GM12878 (cell line): ENCODE measurements at regions not wholly inside any gene's neighbourhood (a gene's known extent, or its start where the extent isn't known, plus 50 kb on each side); places are given as distances from the start of the nearest gene placed in this dataset.

Experiments used
- BHLHE40 ChIP-seq, 2 experiments: fragments of 450-650 bp in 1 of 2; IDR thresholded peaks; 2 replicates each; pipeline ENCODE4 v1.6.1; 2011 to 2017; ENCODE audit warnings: low read depth in 2 of 2, borderline replicate concordance in 1 of 2, improper control_type of control experiment in 1 of 2, low read length in 1 of 2, mild to moderate bottlenecking in 1 of 2
- HCFC1 ChIP-seq: fragments of 150-350 bp; IDR thresholded peaks from 2 replicates; pipeline ENCODE4 v1.6.1; 2014; ENCODE audit warnings: low read length
- HDGF ChIP-seq: fragments of 450-650 bp; IDR thresholded peaks from 2 replicates; pipeline ENCODE4 v1.6.1; 2016; ENCODE audit warnings: antibody characterized with exemption
- NR2C2 ChIP-seq: IDR thresholded peaks from 2 replicates; pipeline ENCODE4 v1.6.1; 2011; ENCODE audit warnings: borderline replicate concordance, low read depth; ENCODE audit not compliant: control insufficient read depth, insufficient read length
- RCOR1 ChIP-seq: conservative IDR thresholded peaks from 2 replicates; pipeline ENCODE4 v1.6.1; 2012; ENCODE audit warnings: low read depth, low read length, improper control_type of control experiment
- ZNF384 ChIP-seq: IDR thresholded peaks from 2 replicates; pipeline ENCODE4 v1.6.1; 2012; ENCODE audit warnings: low read depth, mild to moderate bottlenecking, low read length, improper control_type of control experiment, borderline replicate concordance
- ZSCAN29 ChIP-seq: fragments of 450-650 bp; IDR thresholded peaks from 2 replicates; pipeline ENCODE4 v1.6.1; 2017; ENCODE audit warnings: mild to moderate bottlenecking, moderate library complexity
- TF ChIP-seq, protein P1 (sequence below), 3 experiments: IDR thresholded peaks in 2 of 3; conservative IDR thresholded peaks in 1 of 3; 2 replicates each; pipeline ENCODE4 v1.5.1; 2011; ENCODE audit warnings: low read depth in 3 of 3, low read length in 3 of 3, mild to moderate bottlenecking in 3 of 3, control low read depth in 2 of 3, moderate library complexity in 2 of 3, inconsistent platforms in 1 of 3, mixed read lengths in 1 of 3; ENCODE audit not compliant: control insufficient read depth in 2 of 3, insufficient read depth in 1 of 3; ENCODE audit errors: extremely low read depth in 1 of 3
- TF ChIP-seq, protein P2 (sequence below): fragments of 450-650 bp; IDR thresholded peaks from 2 replicates; pipeline ENCODE4 v1.6.1; 2014; ENCODE audit warnings: mild to moderate bottlenecking
- TF ChIP-seq, protein P3 (sequence below): IDR thresholded peaks from 2 replicates; pipeline ENCODE4 v1.6.1; 2012; ENCODE audit warnings: mild to moderate bottlenecking, low read depth, low read length
- TF ChIP-seq, protein P4 (sequence below): IDR thresholded peaks from 2 replicates; pipeline ENCODE4 v1.6.1; 2011; ENCODE audit warnings: low read depth, mild to moderate bottlenecking, low read length, moderate library complexity, borderline replicate concordance; ENCODE audit errors: extremely low read depth

DNA sequence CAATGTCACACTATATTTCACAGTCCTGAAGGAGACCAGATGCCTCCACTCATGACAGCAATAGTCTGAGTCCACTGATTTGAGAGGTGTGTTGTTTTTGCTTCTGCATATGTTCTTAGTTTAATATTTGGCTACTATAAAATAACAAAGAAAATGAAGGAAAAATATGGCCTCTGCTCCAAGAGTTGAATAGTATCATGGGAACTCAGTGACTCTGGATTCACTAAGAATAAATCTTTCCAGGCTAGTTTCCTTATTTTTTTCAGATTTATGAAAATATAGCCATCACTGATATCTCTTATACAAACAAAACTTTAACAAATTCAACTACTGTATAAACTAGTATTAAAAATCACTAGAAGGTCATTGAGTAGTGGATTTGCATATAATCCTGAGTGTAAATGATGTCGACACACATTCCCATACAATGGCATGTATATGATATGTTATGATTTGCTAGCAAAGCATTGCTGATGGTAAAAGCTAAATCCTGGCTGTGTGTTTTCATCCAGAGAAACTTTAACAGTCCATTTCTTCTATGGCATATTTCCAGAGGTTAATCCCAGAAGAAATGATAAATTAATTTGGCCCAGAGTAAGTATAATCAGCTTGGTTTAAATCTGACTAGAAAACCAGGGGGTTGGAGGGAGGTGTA is 66.0 kb upstream of the VIPR2 start:
- TF ChIP-seq, protein P1, sequence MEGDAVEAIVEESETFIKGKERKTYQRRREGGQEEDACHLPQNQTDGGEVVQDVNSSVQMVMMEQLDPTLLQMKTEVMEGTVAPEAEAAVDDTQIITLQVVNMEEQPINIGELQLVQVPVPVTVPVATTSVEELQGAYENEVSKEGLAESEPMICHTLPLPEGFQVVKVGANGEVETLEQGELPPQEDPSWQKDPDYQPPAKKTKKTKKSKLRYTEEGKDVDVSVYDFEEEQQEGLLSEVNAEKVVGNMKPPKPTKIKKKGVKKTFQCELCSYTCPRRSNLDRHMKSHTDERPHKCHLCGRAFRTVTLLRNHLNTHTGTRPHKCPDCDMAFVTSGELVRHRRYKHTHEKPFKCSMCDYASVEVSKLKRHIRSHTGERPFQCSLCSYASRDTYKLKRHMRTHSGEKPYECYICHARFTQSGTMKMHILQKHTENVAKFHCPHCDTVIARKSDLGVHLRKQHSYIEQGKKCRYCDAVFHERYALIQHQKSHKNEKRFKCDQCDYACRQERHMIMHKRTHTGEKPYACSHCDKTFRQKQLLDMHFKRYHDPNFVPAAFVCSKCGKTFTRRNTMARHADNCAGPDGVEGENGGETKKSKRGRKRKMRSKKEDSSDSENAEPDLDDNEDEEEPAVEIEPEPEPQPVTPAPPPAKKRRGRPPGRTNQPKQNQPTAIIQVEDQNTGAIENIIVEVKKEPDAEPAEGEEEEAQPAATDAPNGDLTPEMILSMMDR (IDR thresholded peaks at IDR 0.05 in 2 of 3, conservative IDR thresholded peaks at IDR 0.05 in 1 of 3; ENCODE audit: control insufficient read depth in 2 of 3, extremely low read depth in 1 of 3, insufficient read depth in 1 of 3, low read depth in 3 of 3, low read length in 3 of 3) = no peak
- TF ChIP-seq, protein P2, sequence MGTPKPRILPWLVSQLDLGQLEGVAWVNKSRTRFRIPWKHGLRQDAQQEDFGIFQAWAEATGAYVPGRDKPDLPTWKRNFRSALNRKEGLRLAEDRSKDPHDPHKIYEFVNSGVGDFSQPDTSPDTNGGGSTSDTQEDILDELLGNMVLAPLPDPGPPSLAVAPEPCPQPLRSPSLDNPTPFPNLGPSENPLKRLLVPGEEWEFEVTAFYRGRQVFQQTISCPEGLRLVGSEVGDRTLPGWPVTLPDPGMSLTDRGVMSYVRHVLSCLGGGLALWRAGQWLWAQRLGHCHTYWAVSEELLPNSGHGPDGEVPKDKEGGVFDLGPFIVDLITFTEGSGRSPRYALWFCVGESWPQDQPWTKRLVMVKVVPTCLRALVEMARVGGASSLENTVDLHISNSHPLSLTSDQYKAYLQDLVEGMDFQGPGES = no peak
- TF ChIP-seq RCOR1 = no peak
- TF ChIP-seq, protein P3, sequence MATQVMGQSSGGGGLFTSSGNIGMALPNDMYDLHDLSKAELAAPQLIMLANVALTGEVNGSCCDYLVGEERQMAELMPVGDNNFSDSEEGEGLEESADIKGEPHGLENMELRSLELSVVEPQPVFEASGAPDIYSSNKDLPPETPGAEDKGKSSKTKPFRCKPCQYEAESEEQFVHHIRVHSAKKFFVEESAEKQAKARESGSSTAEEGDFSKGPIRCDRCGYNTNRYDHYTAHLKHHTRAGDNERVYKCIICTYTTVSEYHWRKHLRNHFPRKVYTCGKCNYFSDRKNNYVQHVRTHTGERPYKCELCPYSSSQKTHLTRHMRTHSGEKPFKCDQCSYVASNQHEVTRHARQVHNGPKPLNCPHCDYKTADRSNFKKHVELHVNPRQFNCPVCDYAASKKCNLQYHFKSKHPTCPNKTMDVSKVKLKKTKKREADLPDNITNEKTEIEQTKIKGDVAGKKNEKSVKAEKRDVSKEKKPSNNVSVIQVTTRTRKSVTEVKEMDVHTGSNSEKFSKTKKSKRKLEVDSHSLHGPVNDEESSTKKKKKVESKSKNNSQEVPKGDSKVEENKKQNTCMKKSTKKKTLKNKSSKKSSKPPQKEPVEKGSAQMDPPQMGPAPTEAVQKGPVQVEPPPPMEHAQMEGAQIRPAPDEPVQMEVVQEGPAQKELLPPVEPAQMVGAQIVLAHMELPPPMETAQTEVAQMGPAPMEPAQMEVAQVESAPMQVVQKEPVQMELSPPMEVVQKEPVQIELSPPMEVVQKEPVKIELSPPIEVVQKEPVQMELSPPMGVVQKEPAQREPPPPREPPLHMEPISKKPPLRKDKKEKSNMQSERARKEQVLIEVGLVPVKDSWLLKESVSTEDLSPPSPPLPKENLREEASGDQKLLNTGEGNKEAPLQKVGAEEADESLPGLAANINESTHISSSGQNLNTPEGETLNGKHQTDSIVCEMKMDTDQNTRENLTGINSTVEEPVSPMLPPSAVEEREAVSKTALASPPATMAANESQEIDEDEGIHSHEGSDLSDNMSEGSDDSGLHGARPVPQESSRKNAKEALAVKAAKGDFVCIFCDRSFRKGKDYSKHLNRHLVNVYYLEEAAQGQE = no peak
- no peak for TF ChIP-seq NR2C2
- TF ChIP-seq ZNF384 = no peak
- TF ChIP-seq HDGF = no peak
- no peak for TF ChIP-seq ZSCAN29
- no peak for TF ChIP-seq BHLHE40 (IDR thresholded peaks at IDR 0.05; ENCODE audit: borderline replicate concordance in 1 of 2, low read depth in 2 of 2, low read length in 1 of 2)
- no peak for TF ChIP-seq HCFC1
- TF ChIP-seq, protein P4, sequence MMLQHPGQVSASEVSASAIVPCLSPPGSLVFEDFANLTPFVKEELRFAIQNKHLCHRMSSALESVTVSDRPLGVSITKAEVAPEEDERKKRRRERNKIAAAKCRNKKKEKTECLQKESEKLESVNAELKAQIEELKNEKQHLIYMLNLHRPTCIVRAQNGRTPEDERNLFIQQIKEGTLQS = no peak
